Erythroblast (primary cell): ENCODE measurements at regions not wholly inside any gene's neighbourhood (a gene's known extent, or its start where the extent isn't known, plus 50 kb on each side); places are given as distances from the start of the nearest gene placed in this dataset.

Experiments
- GATA1 ChIP-seq: IDR thresholded peaks from 2 replicates; pipeline ENCODE4 v1.6.1; 2011; ENCODE audit warnings: low read depth, mild to moderate bottlenecking, control low read depth, low read length, moderate library complexity
- POLR2A ChIP-seq: IDR thresholded peaks from 2 replicates; pipeline ENCODE4 v1.6.1; 2011; ENCODE audit warnings: mild to moderate bottlenecking, low read length

GRCh38 chr3:75334299-75334698, 329.8 kb upstream of the FRG2C start:
- TF ChIP-seq POLR2A (no peak), GATA1 (no peak)
